VCaP (cell line): ENCODE measurements at regions not wholly inside any gene's neighbourhood (a gene's known extent, or its start where the extent isn't known, plus 50 kb on each side); places are given as distances from the start of the nearest gene placed in this dataset.
A peak's percentile ranks its signal among the peaks of the same experiment; 100 is the strongest.
"Not testable (repeated sequence)": the region's sequence is repeated elsewhere in the genome, so short reads cannot be mapped to it uniquely, and the experiment has no call there.

Experiments
- H3K27ac ChIP-seq: fragments of 450-650 bp; 2 replicates; pipeline ENCODE4 v1.5.1; 2017
- TF ChIP-seq, protein P1 (sequence below): fragments of 450-650 bp; conservative IDR thresholded peaks from 2 replicates; pipeline ENCODE4 v1.5.1; 2017; ENCODE audit warnings: mild to moderate bottlenecking, moderate library complexity

DNA sequence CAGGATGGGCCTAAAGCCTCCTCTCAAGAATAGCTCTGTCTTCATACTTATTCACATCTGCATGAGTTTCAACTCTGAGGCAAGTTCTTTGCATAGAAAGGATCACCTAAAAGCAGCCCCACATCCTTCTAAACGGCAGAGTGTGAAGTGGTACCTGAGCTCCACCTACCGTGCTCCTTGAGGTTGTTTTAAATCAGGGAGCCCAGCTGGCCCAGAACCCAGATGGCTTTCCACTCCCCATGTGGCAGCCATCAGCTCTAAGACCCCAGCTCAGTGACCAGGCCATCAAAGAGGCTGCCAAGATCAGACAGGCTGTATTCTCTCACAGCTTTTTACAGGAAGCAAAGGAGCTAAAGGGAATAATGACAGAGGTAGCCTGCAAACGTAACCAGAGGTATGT is 299.3 kb downstream of the RASEF start:
- no peak overlapping the region for H3K27ac ChIP-seq
- TF ChIP-seq, protein P1, sequence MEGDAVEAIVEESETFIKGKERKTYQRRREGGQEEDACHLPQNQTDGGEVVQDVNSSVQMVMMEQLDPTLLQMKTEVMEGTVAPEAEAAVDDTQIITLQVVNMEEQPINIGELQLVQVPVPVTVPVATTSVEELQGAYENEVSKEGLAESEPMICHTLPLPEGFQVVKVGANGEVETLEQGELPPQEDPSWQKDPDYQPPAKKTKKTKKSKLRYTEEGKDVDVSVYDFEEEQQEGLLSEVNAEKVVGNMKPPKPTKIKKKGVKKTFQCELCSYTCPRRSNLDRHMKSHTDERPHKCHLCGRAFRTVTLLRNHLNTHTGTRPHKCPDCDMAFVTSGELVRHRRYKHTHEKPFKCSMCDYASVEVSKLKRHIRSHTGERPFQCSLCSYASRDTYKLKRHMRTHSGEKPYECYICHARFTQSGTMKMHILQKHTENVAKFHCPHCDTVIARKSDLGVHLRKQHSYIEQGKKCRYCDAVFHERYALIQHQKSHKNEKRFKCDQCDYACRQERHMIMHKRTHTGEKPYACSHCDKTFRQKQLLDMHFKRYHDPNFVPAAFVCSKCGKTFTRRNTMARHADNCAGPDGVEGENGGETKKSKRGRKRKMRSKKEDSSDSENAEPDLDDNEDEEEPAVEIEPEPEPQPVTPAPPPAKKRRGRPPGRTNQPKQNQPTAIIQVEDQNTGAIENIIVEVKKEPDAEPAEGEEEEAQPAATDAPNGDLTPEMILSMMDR = peak; percentile 74

DNA sequence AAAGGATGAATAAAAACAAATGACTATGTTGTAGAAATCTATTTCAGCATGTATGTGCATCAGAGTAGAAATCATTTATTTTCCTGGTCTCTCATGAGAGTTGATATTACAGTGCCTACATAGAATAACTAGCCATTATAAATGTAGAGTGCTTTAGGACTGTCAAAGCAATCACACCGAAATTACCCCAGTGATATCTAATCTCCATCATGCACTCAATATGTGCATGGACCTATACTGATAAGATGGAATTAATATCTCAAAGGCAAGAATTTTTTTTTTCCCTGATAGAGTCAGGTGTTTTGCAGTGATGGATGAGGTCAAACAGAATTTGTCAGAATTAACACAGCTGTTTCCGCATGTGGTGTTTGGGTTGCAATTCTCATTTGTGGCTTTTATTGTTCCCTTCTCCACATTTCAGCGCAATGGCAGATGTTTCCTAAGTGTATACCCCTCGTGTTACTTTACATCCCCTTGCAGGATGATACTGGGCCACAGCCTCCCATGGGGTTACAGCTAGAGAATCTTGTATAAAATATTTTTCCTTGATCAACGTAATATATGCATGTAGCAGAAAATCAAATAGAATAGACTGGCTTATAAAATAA is 298.8 kb downstream of the RASEF start:
- H3K27ac ChIP-seq = no peak overlapping the region
- TF ChIP-seq, protein P1 = no peak

DNA sequence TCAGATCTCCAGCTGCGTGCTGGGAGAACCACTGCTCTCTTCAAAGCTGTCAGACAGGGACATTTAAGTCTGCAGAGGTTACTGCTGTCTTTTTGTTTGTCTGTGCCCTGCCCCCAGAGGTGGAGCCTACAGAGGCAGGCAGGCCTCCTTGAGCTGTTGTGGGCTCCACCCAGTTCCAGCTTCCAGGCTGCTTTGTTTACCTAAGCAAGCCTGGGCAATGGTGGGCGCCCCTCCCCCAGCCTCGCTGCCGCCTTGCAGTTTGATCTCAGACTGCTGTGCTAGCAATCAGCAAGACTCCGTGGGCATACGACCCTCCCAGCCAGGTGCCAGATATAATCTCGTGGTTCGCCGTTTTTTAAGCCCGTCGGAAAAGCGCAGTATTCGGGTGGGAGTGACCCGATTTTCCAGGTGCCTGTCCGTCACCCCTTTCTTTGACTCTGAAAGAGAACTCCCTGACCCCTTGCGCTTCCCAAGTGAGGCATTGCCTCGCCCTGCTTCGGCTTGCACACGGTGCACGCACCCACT is 288.2 kb downstream of the RASEF start:
- not testable (repeated sequence) for H3K27ac ChIP-seq

DNA sequence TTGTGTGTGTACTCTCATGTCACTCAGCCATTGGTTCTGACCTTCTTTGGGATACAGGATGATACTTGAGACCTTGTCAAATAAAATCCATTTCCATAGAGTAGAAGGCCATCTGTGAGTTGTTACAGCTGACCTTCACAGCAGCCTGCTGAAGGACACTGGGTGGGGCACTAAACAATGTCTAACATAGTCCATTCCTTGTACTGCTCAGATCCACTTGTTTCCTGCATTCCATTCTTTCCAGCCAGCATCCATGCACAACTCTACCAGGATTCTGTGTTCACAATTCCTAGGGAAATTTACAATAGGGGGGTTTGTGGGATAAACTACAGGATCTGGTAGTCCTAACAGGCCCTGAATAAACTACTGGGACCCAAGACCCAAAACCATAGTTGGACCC is 286.4 kb downstream of the RASEF start:
- TF ChIP-seq, protein P1 = no peak
- no peak overlapping the region for H3K27ac ChIP-seq

DNA sequence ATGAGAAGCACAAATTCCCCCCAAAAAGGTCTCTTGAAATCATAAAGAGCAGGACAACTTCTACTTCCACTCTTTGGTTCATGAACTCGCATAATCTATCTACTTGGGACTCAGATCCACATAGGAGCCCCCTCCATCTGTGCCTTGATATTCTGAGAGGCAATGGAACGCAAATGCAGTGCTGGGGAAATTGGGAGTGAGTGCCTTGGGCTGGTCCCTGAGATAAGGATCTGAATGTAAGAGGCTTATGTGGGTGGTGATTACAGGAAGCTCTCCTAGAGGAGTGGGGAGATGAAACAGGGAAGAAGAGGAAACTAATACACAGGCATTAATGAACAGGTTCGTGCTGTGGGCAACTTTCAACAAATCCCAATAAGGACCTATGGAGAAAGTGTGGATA is 285.6 kb downstream of the RASEF start:
- no peak overlapping the region for H3K27ac ChIP-seq
- TF ChIP-seq, protein P1 = no peak

DNA sequence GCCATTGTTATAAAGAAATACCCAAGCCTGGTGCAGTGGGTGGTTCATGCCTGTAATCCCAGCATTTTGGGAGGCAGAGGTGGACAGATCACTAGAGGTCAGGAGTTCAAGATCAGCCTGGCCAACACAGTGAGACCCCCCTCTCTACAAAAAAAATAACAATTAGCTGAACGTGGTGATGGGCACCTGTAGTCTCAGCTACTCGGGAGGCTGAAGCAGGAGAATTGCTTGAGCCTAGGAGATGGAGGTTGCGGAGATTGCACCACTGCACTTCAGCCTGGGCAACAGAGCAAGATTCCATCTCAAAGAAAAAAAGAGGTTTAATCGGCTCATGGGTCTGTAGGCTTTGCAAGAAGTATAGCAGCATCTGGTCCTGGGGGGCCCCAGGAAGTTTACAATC is 284.0 kb downstream of the RASEF start:
- H3K27ac ChIP-seq = not testable (repeated sequence)

DNA sequence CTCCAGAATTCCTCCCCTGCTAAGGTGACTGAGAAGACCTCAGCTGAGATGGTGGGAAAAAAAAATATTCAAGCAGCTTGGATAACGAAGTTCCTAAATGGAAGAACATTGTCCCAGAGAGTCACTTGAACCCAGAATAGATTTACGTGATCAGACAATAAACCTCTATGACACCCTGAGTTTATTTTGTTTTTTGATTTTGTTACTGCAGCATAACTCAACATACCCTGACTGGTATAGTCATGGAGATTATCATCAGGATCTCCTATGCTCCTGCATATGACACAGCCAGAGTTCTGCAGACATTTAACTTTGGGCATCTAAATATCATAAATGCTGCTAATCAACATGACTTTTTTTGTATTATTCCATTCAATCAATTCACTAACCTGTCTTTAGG is 282.9 kb downstream of the RASEF start:
- TF ChIP-seq, protein P1 = no peak
- no peak overlapping the region for H3K27ac ChIP-seq

DNA sequence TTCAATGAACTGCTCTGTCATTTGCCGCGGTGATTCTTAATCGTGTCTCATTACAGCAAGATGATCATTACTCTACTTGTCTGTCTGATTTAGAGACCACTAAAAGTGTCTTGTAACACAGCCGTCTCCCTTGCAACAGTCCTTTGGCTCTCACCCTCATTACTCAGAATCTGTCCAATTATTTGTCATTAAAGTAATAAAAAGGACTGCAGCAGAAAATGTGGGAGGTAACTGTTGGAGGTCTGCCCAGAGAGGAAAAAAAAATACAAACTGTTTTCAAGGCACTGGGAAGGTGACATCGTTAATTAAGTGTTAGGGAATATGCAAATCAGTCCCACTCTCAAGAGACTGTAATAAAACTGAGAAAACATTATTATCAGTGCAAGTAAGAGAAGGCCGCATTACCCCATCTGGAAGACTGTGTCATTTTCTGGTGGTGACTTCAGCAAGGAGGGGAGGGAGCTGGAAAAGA is 281.0 kb downstream of the RASEF start:
- TF ChIP-seq, protein P1 = no peak
- H3K27ac ChIP-seq = no peak overlapping the region
